Loucy (cell line): ENCODE measurements at regions not wholly inside any gene's neighbourhood (a gene's known extent, or its start where the extent isn't known, plus 50 kb on each side); places are given as distances from the start of the nearest gene placed in this dataset.

ENCODE experiments used
- H2AFZ ChIP-seq: fragments of 200-600 bp; sonication (generic); 2 replicates; pipeline ENCODE4 v1.6.0; 2016; ENCODE audit warnings: antibody characterized with exemption, mild to moderate bottlenecking, low read length, moderate library complexity
- H3F3A ChIP-seq: fragments of 200-600 bp; 2 replicates; pipeline ENCODE4 v1.6.0; 2016; ENCODE audit warnings: antibody characterized with exemption, low read depth, mild to moderate bottlenecking
- H3K27me3 ChIP-seq: fragments of 200-600 bp; sonication (generic); 2 replicates; pipeline ENCODE4 v1.6.1; 2014; ENCODE audit warnings: low read length, mild to moderate bottlenecking; ENCODE audit not compliant: insufficient read depth, poor library complexity, severe bottlenecking
- H3K36me3 ChIP-seq: fragments of 200-600 bp; sonication (generic); 2 replicates; pipeline ENCODE4 v1.6.1; 2016; ENCODE audit warnings: low read length; ENCODE audit not compliant: insufficient read depth
- H3K4me1 ChIP-seq: fragments of 200-600 bp; sonication (generic); 2 replicates; pipeline ENCODE4 v1.5.1; 2014; ENCODE audit warnings: low read length, mild to moderate bottlenecking; ENCODE audit not compliant: insufficient read depth, poor library complexity, severe bottlenecking
- H3K4me2 ChIP-seq: fragments of 200-600 bp; sonication (generic); 2 replicates; pipeline ENCODE4 v1.6.0; 2014; ENCODE audit warnings: antibody characterized with exemption, low read length, low read depth, mild to moderate bottlenecking; ENCODE audit not compliant: poor library complexity, severe bottlenecking
- H3K4me3 ChIP-seq: fragments of 200-600 bp; sonication (generic); 2 replicates; pipeline ENCODE4 v1.5.1; 2014; ENCODE audit warnings: low read length, mild to moderate bottlenecking, mixed read lengths; ENCODE audit not compliant: poor library complexity, severe bottlenecking
- H3K79me2 ChIP-seq: fragments of 200-600 bp; sonication (generic); 2 replicates; pipeline ENCODE4 v1.6.1; 2014; ENCODE audit warnings: low read length; ENCODE audit not compliant: insufficient read depth
- H3K9ac ChIP-seq: fragments of 200-600 bp; sonication (generic); 2 replicates; pipeline ENCODE4 v1.6.0; 2014; ENCODE audit warnings: mild to moderate bottlenecking, low read depth, low read length, moderate library complexity; ENCODE audit not compliant: poor library complexity, severe bottlenecking
- H3K9me2 ChIP-seq: fragments of 200-600 bp; sonication (generic); replicated peaks from 2 replicates; pipeline ENCODE4 v1.6.1; 2016; ENCODE audit warnings: low read depth, low read length, mixed read lengths
- H3K9me3 ChIP-seq: fragments of 200-600 bp; sonication (generic); 2 replicates; pipeline ENCODE4 v1.6.1; 2014; ENCODE audit warnings: mild to moderate bottlenecking, antibody characterized with exemption, low read length, low read depth; ENCODE audit not compliant: insufficient read depth
- H4K20me1 ChIP-seq: fragments of 200-600 bp; sonication (generic); 2 replicates; pipeline ENCODE4 v1.6.0; 2014; ENCODE audit warnings: antibody characterized with exemption, low read length, mild to moderate bottlenecking; ENCODE audit not compliant: insufficient read depth, poor library complexity, severe bottlenecking
- CTCF ChIP-seq: fragments of 200-600 bp; sonication (generic); conservative IDR thresholded peaks from 2 replicates; pipeline ENCODE4 v1.5.1; 2014; ENCODE audit warnings: mild to moderate bottlenecking, antibody characterized with exemption, low read length
- EZH2phosphoT487 ChIP-seq: fragments of 200-600 bp; IDR thresholded peaks from 2 replicates; pipeline ENCODE4 v1.6.1; 2018; ENCODE audit warnings: antibody characterized with exemption, mild to moderate bottlenecking, moderate library complexity, borderline replicate concordance

- H3K9me2 ChIP-seq, result no peaks in the 10 kb centered on the region
- no peaks in the 10 kb centered on the region for H3F3A ChIP-seq
- no peak overlapping the region for H3K4me2 ChIP-seq
Measured at GRCh38 chr4:181157647-181158046, 1085.6 kb upstream of the TENM3 start.

GRCh38 chr4:181158971-181159370, 1084.2 kb upstream of the TENM3 start:
- Histone ChIP-seq H3K4me2 (no peak overlapping the region), H3K36me3 (no peaks in the 10 kb centered on the region), H3K9me2 (no peaks in the 10 kb centered on the region), H3K79me2 (no peaks in the 10 kb centered on the region), H3K27me3 (no peaks in the 10 kb centered on the region), H3K9me3 (no peaks in the 10 kb centered on the region), H3K4me3 (no peak overlapping the region), H3K9ac (no peak overlapping the region), H3K4me1 (no peaks in the 10 kb centered on the region), H2AFZ (no peak overlapping the region), H3F3A (no peaks in the 10 kb centered on the region), H4K20me1 (no peaks in the 10 kb centered on the region)
- no peak for TF ChIP-seq CTCF
- no peak for TF ChIP-seq EZH2phosphoT487

More at GRCh38 chr4:181157647-181158046, 1085.6 kb upstream of the TENM3 start:
- Histone ChIP-seq H3K4me3 (no peak overlapping the region), H3K36me3 (no peaks in the 10 kb centered on the region), H3K27me3 (no peaks in the 10 kb centered on the region), H2AFZ (no peak overlapping the region), H3K9ac (no peak overlapping the region), H3K79me2 (no peaks in the 10 kb centered on the region), H4K20me1 (no peaks in the 10 kb centered on the region), H3K4me1 (no peaks in the 10 kb centered on the region), H3K9me3 (no peaks in the 10 kb centered on the region)
- TF ChIP-seq CTCF (no peak), EZH2phosphoT487 (no peak)

GRCh38 chr4:181161669-181162068, 1081.5 kb upstream of the TENM3 start:
- Histone ChIP-seq H3F3A (no peaks in the 10 kb centered on the region), H3K27me3 (no peaks in the 10 kb centered on the region), H3K4me1 (no peaks in the 10 kb centered on the region)

More at GRCh38 chr4:181161669-181162068, 1081.5 kb upstream of the TENM3 start:
- no peak for TF ChIP-seq EZH2phosphoT487
- TF ChIP-seq CTCF, result no peak
- Histone ChIP-seq H3K4me2 (no peak overlapping the region), H3K4me3 (no peak overlapping the region), H3K79me2 (no peaks in the 10 kb centered on the region), H3K9me2 (no peaks in the 10 kb centered on the region), H4K20me1 (no peaks in the 10 kb centered on the region), H3K9me3 (no peaks in the 10 kb centered on the region), H3K36me3 (no peaks in the 10 kb centered on the region), H2AFZ (no peak overlapping the region), H3K9ac (no peak overlapping the region)
